ENCODE measurements at regions not wholly inside any gene's neighbourhood (a gene's known extent, or its start where the extent isn't known, plus 50 kb on each side); places are given as distances from the start of the nearest gene placed in this dataset.

DNA sequence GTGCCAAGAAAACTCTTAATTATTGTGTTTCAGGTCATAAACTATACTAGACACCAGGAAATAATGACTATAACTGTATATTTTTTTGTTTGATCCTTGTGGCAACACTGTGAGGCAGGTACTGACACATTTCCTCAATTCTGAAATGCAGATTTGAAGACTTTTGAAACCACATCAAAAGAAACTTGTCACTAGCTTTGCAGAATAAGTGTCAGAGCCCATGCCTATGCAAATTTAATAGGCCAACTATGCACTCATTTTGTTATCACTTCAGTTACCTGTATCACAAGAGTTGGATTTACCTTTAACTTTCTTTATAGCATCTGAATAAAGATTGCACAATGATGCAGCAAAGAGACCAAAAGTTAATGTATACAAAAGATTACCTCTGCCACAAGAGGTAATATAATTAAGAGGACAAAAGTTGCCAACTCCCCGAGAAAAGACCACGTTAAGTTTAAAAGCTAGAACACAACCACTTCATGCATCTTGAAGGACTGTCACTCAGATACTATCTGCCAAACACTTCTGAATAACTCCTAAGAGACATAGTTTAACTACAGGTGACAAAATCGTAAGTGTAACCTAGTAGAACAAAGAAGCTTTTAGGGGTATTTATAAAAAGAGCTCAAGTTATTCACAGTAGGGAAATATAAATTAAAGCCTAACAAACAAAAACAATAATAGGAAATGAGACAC lies 80.5 kb downstream of the ELAPOR2 start (continued):
- TF ChIP-seq, protein P1, sequence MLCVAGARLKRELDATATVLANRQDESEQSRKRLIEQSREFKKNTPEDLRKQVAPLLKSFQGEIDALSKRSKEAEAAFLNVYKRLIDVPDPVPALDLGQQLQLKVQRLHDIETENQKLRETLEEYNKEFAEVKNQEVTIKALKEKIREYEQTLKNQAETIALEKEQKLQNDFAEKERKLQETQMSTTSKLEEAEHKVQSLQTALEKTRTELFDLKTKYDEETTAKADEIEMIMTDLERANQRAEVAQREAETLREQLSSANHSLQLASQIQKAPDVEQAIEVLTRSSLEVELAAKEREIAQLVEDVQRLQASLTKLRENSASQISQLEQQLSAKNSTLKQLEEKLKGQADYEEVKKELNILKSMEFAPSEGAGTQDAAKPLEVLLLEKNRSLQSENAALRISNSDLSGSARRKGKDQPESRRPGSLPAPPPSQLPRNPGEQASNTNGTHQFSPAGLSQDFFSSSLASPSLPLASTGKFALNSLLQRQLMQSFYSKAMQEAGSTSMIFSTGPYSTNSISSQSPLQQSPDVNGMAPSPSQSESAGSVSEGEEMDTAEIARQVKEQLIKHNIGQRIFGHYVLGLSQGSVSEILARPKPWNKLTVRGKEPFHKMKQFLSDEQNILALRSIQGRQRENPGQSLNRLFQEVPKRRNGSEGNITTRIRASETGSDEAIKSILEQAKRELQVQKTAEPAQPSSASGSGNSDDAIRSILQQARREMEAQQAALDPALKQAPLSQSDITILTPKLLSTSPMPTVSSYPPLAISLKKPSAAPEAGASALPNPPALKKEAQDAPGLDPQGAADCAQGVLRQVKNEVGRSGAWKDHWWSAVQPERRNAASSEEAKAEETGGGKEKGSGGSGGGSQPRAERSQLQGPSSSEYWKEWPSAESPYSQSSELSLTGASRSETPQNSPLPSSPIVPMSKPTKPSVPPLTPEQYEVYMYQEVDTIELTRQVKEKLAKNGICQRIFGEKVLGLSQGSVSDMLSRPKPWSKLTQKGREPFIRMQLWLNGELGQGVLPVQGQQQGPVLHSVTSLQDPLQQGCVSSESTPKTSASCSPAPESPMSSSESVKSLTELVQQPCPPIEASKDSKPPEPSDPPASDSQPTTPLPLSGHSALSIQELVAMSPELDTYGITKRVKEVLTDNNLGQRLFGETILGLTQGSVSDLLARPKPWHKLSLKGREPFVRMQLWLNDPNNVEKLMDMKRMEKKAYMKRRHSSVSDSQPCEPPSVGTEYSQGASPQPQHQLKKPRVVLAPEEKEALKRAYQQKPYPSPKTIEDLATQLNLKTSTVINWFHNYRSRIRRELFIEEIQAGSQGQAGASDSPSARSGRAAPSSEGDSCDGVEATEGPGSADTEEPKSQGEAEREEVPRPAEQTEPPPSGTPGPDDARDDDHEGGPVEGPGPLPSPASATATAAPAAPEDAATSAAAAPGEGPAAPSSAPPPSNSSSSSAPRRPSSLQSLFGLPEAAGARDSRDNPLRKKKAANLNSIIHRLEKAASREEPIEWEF (IDR thresholded peaks at IDR 0.05; ENCODE audit: insufficient replicate concordance, low read depth, low read length), result no peak
- TF ChIP-seq SIN3A (IDR thresholded peaks at IDR 0.05; ENCODE audit: low read depth, low read length) (no peak), JUNB (IDR thresholded peaks at IDR 0.05) (peak; percentile 62), JUND (IDR thresholded peaks at IDR 0.05; ENCODE audit: low read depth, low read length) (no peak), RELB (IDR thresholded peaks at IDR 0.05; ENCODE audit: low read depth) (no peak), PAX8 (IDR thresholded peaks at IDR 0.05) (no peak), CREB1 (IDR thresholded peaks at IDR 0.05; ENCODE audit: low read depth) (0 out of 2 replicates have a peak, but pooled peaks have one; percentile 27), RB1 (IDR thresholded peaks at IDR 0.05; ENCODE audit: borderline replicate concordance) (no peak)
